GM23338 (cell line): ENCODE measurements at regions not wholly inside any gene's neighbourhood (a gene's known extent, or its start where the extent isn't known, plus 50 kb on each side); places are given as distances from the start of the nearest gene placed in this dataset.

Experiments
- EZH2 ChIP-seq: fragments of 200-600 bp; sonication (generic); IDR thresholded peaks from one replicate; pipeline ENCODE4 v1.8.0; 2017; ENCODE audit warnings: antibody characterized with exemption, mild to moderate bottlenecking, low read depth; ENCODE audit not compliant: unreplicated experiment
- POLR2AphosphoS5 ChIP-seq: IDR thresholded peaks from 2 replicates; pipeline ENCODE4 v1.6.1; 2016; ENCODE audit warnings: antibody characterized with exemption, low read depth
- TF ChIP-seq, protein P1 (sequence below): IDR thresholded peaks from one replicate; pipeline ENCODE4 v1.6.1; 2018; ENCODE audit warnings: antibody characterized with exemption; ENCODE audit not compliant: unreplicated experiment
- TF ChIP-seq, protein P2 (sequence below), 2 experiments: fragments of 200-600 bp in 1 of 2; sonication (generic) in 1 of 2; conservative IDR thresholded peaks; 2 replicates each; pipeline versions ENCODE4 v1.5.1 to v1.6.1; 2016 to 2017; ENCODE audit warnings: antibody characterized with exemption in 2 of 2, low read depth in 2 of 2, mild to moderate bottlenecking in 2 of 2, moderate library complexity in 1 of 2

- TF ChIP-seq, protein P1, sequence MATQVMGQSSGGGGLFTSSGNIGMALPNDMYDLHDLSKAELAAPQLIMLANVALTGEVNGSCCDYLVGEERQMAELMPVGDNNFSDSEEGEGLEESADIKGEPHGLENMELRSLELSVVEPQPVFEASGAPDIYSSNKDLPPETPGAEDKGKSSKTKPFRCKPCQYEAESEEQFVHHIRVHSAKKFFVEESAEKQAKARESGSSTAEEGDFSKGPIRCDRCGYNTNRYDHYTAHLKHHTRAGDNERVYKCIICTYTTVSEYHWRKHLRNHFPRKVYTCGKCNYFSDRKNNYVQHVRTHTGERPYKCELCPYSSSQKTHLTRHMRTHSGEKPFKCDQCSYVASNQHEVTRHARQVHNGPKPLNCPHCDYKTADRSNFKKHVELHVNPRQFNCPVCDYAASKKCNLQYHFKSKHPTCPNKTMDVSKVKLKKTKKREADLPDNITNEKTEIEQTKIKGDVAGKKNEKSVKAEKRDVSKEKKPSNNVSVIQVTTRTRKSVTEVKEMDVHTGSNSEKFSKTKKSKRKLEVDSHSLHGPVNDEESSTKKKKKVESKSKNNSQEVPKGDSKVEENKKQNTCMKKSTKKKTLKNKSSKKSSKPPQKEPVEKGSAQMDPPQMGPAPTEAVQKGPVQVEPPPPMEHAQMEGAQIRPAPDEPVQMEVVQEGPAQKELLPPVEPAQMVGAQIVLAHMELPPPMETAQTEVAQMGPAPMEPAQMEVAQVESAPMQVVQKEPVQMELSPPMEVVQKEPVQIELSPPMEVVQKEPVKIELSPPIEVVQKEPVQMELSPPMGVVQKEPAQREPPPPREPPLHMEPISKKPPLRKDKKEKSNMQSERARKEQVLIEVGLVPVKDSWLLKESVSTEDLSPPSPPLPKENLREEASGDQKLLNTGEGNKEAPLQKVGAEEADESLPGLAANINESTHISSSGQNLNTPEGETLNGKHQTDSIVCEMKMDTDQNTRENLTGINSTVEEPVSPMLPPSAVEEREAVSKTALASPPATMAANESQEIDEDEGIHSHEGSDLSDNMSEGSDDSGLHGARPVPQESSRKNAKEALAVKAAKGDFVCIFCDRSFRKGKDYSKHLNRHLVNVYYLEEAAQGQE: no peak
- TF ChIP-seq, protein P2, sequence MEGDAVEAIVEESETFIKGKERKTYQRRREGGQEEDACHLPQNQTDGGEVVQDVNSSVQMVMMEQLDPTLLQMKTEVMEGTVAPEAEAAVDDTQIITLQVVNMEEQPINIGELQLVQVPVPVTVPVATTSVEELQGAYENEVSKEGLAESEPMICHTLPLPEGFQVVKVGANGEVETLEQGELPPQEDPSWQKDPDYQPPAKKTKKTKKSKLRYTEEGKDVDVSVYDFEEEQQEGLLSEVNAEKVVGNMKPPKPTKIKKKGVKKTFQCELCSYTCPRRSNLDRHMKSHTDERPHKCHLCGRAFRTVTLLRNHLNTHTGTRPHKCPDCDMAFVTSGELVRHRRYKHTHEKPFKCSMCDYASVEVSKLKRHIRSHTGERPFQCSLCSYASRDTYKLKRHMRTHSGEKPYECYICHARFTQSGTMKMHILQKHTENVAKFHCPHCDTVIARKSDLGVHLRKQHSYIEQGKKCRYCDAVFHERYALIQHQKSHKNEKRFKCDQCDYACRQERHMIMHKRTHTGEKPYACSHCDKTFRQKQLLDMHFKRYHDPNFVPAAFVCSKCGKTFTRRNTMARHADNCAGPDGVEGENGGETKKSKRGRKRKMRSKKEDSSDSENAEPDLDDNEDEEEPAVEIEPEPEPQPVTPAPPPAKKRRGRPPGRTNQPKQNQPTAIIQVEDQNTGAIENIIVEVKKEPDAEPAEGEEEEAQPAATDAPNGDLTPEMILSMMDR (conservative IDR thresholded peaks at IDR 0.05; ENCODE audit: low read depth in 2 of 2): no peak
- TF ChIP-seq EZH2 (no peak), POLR2AphosphoS5 (no peak)
These were observed 64.7 kb upstream of the TOP3B start for GRCh38 chr22:22047266-22047665.
